HG03139 (cell line): ENCODE measurements at regions not wholly inside any gene's neighbourhood (a gene's known extent, or its start where the extent isn't known, plus 50 kb on each side); places are given as distances from the start of the nearest gene placed in this dataset.
"Not testable (repeated sequence)": the region's sequence is repeated elsewhere in the genome, so short reads cannot be mapped to it uniquely, and the experiment has no call there.

Source experiments
- ATAC-seq: cut with Tn5 transposase; IDR thresholded peaks from one replicate; pipeline ENCODE4 v1.9.1; 2021; ENCODE audit not compliant: unreplicated experiment

DNA sequence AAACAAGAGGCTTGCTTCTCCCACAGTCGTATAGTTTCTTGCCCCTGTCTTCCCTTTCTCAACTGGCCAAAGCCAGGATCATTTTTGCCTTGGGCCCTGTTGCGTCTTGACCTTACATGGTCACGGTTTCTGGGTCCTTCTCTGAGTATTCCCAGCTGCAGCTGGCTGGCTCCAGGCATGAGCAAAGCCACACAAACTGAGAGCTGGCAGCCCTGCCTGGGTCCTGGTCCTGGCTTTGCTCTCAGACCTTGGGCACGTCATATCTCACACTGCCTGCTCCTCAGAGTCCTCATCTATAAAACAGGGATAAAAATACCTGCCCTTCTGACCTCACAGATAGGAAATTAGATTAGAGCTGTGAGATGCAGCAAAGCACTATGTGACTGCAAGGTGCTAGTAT lies 277.6 kb downstream of the CBLN1 start:
- ATAC-seq, result no peak

GRCh38 chr16:49003022-49003421 lies 278.6 kb downstream of the CBLN1 start:
- no peak for ATAC-seq

DNA sequence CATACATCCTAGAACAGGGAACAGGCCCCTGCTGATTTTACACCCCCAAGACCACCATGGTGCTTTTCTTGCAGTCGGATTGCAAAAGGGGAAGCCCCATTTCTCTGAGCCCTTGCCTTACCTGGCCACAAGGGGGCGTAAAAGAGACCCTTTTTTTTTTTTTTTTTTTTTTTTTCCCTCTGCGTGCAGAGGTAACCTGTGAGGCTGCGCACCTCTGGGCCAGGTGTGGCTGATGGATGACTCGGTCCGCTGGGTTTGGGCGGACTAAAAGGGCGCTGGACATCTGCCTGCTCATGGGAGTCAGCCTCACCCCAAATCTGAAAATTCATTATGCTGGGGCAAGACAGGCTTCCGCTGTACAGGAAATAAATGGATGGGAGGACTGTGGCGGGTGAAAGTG lies 281.0 kb downstream of the CBLN1 start:
- ATAC-seq, result no peak

DNA sequence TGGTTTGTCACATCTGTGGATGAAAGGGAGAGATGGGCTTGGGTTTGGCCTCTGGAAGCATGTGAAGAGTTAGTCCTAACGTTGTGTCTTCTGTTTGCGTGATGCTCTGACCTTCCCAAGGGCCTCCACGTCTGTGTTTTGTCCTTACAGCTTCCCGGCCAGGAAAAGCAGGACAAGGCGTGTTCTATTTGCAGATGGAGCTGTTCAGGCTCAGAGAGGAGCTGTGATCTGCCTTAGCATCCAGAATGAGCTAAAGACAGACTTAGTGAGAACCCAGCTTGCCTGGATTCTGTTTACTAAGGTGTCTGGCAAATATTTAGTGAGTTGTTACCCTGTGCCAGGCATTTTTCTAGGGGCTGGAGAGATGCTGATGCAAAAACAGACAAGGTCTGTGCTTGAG lies 282.1 kb downstream of the CBLN1 start:
- ATAC-seq, result no peak

GRCh38 chr16:48999044-48999443 lies 282.6 kb downstream of the CBLN1 start:
- no peak for ATAC-seq

DNA sequence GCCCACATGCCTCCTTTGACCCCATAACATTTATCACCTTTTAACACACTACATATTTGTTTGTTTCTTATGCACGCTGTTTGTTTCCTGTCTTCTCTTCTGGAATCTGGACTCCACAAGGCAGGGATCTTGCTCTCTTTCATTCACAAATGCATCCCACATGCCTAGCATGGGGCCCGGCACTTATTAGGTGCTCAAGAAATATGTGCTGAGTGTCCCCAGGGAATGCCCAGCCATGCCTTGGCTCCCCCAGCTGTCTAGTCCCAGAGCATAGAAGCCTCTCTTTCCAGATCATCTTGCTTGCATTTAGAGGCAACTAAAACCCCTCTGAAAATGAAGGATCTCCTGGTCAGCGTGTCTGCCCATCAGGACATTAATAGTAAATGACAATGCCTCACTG lies 283.7 kb downstream of the CBLN1 start:
- ATAC-seq, result no peak

DNA sequence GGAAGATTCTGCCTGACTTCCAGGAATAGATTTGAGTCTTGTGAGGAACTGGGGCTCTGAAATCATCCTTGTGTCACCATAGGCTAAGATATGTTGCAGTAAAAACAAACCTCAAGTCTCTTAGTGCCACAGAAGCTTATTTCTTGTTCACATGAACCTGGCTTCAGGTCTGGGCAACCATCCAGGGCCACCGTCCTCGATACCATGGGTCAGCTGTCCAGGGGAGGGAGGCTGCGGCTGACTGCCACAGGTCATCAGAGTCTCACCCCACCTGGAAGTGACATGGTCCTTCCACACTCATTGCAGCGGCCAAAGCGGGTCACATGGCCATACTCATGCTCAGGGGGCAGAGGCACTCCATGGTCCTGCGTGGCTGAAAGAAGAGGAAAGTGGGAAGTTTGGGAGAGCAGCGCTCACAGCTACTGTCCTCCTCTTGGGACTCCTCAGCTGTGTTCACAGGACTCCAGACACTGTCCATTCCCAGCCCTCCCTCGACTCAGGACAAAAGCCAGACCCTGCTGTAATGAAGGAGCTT lies 284.5 kb downstream of the CBLN1 start:
- ATAC-seq, result no peak

DNA sequence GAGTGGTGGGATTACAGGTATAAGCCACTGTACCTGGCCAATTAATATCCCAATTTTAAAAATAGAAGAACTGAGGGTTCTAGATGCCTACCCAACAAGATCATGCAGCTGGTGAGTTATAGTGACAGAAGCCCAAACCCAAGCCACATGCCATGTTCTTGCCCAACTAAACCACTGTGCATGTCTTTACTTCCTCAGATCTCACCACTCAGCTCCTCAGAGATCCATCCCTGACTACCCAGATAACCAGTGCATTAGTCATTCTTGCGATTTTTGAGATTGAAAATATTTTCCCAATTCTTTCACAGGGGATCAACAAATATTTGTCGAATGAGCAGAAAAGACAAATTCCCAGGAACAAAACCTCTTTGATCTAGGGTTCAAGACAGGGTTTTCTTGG lies 303.1 kb downstream of the CBLN1 start:
- no peak for ATAC-seq

DNA sequence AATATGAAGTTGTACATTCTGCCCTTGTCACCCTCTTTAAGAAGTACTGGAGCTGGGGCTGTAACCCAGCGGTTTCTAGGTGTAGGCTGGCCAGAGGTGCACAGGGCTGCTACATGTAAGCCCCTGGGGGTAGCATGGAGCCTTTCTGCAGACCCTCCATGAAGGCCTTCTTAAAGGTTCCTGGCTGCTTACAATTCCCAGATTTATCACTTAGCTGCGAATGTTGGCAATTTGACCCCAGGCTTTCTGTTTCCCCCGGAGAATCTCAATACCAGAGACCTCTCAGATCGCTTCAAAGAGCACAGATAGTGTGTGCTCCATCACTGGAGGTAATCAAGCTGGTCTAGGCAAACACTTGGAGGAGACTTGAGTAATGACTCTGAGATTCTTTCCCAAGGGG lies 309.4 kb downstream of the CBLN1 start:
- ATAC-seq, result no peak

- ATAC-seq, result no peak
These were observed 310.0 kb downstream of the CBLN1 start for GRCh38 chr16:48971571-48972077.

- ATAC-seq, result no peak
These were observed 311.4 kb downstream of the CBLN1 start for GRCh38 chr16:48970216-48970615.

GRCh38 chr16:48969611-48970010 lies 312.0 kb downstream of the CBLN1 start:
- ATAC-seq, result no peak

- ATAC-seq, result no peak
These were observed 316.3 kb downstream of the CBLN1 start for GRCh38 chr16:48965386-48965785.

DNA sequence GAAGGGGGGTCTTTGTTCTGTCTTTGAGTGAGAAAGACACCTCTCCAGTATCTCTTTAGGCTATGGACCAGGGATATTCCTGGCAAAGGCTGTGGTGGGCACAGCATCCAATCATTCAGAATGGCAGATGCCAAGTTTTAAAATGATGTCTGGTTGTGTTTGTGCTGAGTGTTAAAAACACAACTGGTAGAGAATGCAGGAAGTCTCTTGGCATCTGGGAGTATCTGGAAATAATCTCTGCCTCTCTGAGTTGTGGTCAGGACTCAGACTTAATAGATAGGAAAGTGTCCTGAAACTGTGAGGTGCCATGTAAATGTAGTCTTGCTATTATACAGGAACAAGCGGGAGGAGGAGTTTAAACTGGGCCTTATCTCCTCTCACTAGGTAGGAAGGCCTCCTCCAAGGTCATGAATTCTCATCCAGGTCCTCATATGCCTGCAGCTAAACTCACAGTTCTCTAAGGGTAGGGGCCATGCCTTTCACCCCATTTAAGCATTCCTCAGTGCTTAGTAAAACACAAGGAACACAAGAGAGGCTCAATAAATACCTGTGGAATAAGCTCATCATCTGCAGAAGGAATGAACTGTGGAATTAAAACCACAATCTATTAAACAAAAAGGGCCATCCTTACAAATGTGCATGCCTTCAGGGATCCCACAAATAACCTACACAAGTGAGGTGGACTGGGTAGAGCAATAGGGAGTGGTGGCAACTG lies 317.6 kb downstream of the CBLN1 start:
- ATAC-seq, result no peak

DNA sequence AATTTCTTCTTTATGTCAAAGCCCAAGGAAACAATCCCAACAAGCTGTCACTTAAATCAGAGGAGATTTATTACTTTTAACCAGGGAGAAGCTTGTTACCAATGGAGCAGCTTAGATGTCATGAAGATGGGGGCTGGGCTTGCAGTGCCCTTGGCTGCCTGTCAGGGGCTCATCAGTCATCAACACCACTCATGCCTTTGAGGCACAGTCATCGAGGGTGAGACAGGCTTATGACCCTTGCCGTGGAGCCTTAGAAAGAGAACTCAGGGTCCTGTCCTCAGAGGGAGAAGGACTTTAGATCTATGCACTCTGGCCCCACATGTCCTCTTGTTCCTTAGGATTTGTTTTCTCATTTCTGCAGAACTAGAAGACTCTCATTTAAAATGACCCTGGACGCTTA lies 318.3 kb downstream of the CBLN1 start:
- ATAC-seq, result no peak

- no peak for ATAC-seq
These were observed 320.1 kb downstream of the CBLN1 start for GRCh38 chr16:48961546-48961945.

GRCh38 chr16:48960830-48961229 lies 320.8 kb downstream of the CBLN1 start:
- no peak for ATAC-seq

DNA sequence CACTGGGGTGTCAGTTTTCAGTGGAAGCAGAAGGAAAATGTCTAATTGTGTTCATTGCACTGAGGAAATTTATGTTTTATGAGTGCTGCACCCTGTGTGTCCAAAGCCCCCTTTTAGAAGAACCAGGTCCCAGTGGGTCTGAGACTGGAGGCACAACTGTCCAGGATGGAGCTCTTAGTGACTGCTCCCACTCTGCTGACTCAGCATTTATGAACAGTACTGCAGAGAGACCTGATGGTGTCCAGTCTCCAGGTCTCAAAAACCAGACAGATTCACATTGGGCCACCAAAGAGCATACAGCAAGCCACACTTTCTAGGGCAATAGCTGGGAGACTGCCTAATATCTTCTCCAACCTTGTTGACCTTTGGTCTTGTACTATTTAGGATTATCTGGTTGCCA lies 321.9 kb downstream of the CBLN1 start:
- no peak for ATAC-seq

- no peak for ATAC-seq
These were observed 322.4 kb downstream of the CBLN1 start for GRCh38 chr16:48959204-48959603.

DNA sequence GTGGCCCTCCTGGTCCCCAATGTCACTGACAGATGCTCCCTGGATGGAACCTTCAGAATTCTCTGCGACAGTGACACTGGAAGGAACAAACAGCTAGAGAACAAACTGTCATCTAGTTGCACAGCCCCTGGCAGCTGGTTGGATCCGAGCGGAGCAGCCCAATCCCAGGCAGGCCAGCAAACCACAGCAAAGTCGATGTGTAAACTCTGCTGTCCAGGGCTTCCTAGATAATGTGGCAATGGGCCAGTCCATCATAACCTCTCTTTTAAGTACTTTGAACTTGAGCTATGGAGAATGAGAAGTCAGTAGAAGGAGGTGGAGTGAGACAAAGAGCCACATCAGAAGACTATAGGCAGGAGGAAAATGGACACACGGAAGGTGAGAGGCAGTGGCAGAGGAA lies 323.0 kb downstream of the CBLN1 start:
- no peak for ATAC-seq

DNA sequence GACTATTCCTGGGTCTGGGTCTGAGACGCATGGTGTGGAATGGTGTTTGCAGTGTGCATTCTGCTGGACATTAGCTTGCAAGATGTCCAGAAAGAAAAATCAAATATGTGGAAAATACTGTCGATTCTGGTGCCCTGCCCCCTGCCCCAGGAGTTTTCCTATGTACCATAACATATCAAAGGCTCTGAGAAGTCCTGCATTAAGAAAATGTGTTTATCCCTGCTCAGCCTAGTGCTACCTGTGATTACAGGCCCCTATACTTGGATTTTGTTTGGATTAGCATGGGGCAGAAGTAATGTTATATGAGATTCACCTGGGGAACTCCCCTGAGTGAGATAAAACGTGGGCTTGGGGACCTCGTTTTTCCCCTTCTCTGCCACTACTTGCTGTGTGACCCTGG lies 325.0 kb downstream of the CBLN1 start:
- no peak for ATAC-seq

DNA sequence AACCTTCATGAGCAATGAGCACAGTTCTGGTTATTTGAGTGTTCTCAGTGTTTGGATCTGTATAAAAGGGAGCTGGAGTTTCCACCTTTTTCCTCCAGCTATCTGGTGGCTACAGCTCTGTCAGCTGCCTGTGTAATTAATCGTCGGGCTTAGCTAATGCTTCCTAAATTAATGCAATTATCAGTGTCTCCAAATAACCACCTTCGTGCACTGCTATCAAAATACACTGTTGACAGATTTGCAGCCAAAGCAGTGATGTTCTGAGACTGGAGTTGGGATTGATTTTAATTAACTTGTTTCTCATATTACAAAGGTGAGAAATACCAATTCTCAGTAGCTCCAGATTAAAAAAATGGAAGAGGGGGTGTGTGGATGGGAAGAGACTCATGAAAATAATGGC lies 325.8 kb downstream of the CBLN1 start:
- ATAC-seq, result no peak

DNA sequence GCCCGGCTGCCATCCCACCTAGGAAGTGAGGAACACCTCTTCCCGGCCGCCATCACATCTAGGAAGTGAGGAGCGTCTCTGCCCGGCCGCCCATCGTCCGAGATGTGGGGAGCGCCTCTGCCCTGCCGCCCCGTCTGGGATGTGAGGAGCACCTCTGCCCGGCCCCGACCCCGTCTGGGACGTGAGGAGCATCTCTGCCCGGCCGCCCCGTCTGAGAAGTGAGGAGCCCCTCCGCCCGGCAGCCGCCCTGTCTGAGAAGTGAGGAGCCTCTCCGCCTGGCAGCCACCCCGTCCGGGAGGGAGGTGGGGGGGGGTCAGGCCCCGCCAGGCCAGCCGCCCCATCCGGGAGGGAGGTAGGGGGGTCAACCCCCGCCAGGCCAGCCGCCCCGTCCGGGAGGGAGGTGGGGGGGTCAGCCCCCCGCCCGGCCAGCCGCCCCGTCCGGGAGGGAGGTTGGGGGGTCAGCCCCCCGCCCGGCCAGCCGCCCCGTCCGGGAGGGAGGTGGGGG lies 330.0 kb downstream of the CBLN1 start:
- not testable (repeated sequence) for ATAC-seq
